Keratinocyte (primary cell): ENCODE measurements at regions not wholly inside any gene's neighbourhood (a gene's known extent, or its start where the extent isn't known, plus 50 kb on each side); places are given as distances from the start of the nearest gene placed in this dataset.

Source experiments
- DNase-seq: peaks from one replicate; pipeline ENCODE4 v3.0.0-alpha.2; 2011; ENCODE audit warnings: low read depth, missing footprints, low spot score
- FAIRE-seq: peaks from 2 replicates; lab custom pipeline; 2011; peaks lifted over from hg19 to GRCh38; lab: Jason Lieb, UNC
- H2AFZ ChIP-seq: 2 replicates; pipeline ENCODE4 v1.6.0; 2012; ENCODE audit warnings: low read length, control low read depth, inconsistent platforms; ENCODE audit not compliant: control insufficient read depth
- H3K27ac ChIP-seq: 2 replicates; pipeline ENCODE4 v1.5.1; 2011; ENCODE audit warnings: low read length; ENCODE audit not compliant: control insufficient read depth, insufficient read depth
- H3K27me3 ChIP-seq: 3 replicates; pipeline ENCODE4 v1.6.0; 2011; ENCODE audit warnings: low read length; ENCODE audit not compliant: control insufficient read depth, insufficient read depth; ENCODE audit errors: extremely low read depth
- H3K36me3 ChIP-seq, 2 experiments: 2 replicates in 1 of 2; 3 replicates in 1 of 2; pipeline ENCODE4 v1.5.1; 2011; ENCODE audit warnings: low read length in 2 of 2, mild to moderate bottlenecking in 1 of 2; ENCODE audit not compliant: control insufficient read depth in 2 of 2, insufficient read depth in 2 of 2; ENCODE audit errors: extremely low read depth in 1 of 2
- H3K4me1 ChIP-seq: 3 replicates; pipeline ENCODE4 v1.5.1; 2011; ENCODE audit warnings: low read length; ENCODE audit not compliant: control insufficient read depth, insufficient read depth; ENCODE audit errors: extremely low read depth
- H3K4me2 ChIP-seq: 3 replicates; pipeline ENCODE4 v1.6.0; 2011; ENCODE audit warnings: low read depth, low read length; ENCODE audit not compliant: control insufficient read depth, insufficient read depth; ENCODE audit errors: extremely low read depth
- H3K4me3 ChIP-seq, 3 experiments: fragments of 200-600 bp in 1 of 3; sonication (generic) in 1 of 3; 2 replicates in 2 of 3; 3 replicates in 1 of 3; pipeline ENCODE4 v1.5.1; 2011 to 2016; ENCODE audit warnings: low read length in 3 of 3, mild to moderate bottlenecking in 3 of 3, control low read depth in 2 of 3, inconsistent platforms in 1 of 3, low read depth in 1 of 3, mixed read lengths in 1 of 3, mixed run types in 1 of 3, moderate library complexity in 1 of 3; ENCODE audit not compliant: control insufficient read depth in 2 of 3, insufficient read depth in 2 of 3; ENCODE audit errors: extremely low read depth in 1 of 3
- H3K79me2 ChIP-seq: 2 replicates; pipeline ENCODE4 v1.6.0; 2012; ENCODE audit warnings: low read length; ENCODE audit not compliant: control insufficient read depth, insufficient read depth
- H3K9ac ChIP-seq: 3 replicates; pipeline ENCODE4 v1.6.0; 2011; ENCODE audit warnings: low read length; ENCODE audit not compliant: control insufficient read depth, insufficient read depth; ENCODE audit errors: extremely low read depth
- H3K9me1 ChIP-seq: 3 replicates; pipeline ENCODE4 v1.6.0; 2011; ENCODE audit warnings: low read length; ENCODE audit not compliant: control insufficient read depth, insufficient read depth; ENCODE audit errors: extremely low read depth
- H3K9me3 ChIP-seq: 2 replicates; pipeline ENCODE4 v1.5.1; 2012; ENCODE audit warnings: low read depth, low read length; ENCODE audit not compliant: control insufficient read depth
- H4K20me1 ChIP-seq: 3 replicates; pipeline ENCODE4 v1.6.0; 2011; ENCODE audit warnings: low read length; ENCODE audit not compliant: control insufficient read depth, insufficient read depth; ENCODE audit errors: extremely low read depth
- CTCF ChIP-seq, 3 experiments: IDR thresholded peaks in 1 of 3; conservative IDR thresholded peaks in 1 of 3; optimal IDR thresholded peaks in 1 of 3; 2 replicates in 2 of 3; 3 replicates in 1 of 3; pipeline versions ENCODE3 to v1.5.1; 2011; ENCODE audit warnings: low read length in 3 of 3, mild to moderate bottlenecking in 3 of 3, moderate library complexity in 2 of 3, control low read depth in 1 of 3, inconsistent platforms in 1 of 3; ENCODE audit not compliant: insufficient read depth in 2 of 3; ENCODE audit errors: extremely low read depth in 1 of 3
- EZH2 ChIP-seq: IDR thresholded peaks from one replicate; pipeline ENCODE4 v1.6.1; 2012; ENCODE audit warnings: inconsistent platforms, mild to moderate bottlenecking, low read length, moderate library complexity
- dilution Hi-C: fragments of 300-500 bp; cut with MboI; formaldehyde crosslinking; loops from one replicate; pipeline ENCODE4 v1.7.0; 2020; ENCODE audit warnings: low sequenced_read_pairs; ENCODE audit not compliant: extremely low pct_ligation_motif_present

- dilution Hi-C loops: no loop called here
- no peaks in the 10 kb centered on the region for H3K27me3 ChIP-seq
These were observed 235.9 kb downstream of the OR13H1 start for GRCh38 chrX:131779741-131780140.

DNA sequence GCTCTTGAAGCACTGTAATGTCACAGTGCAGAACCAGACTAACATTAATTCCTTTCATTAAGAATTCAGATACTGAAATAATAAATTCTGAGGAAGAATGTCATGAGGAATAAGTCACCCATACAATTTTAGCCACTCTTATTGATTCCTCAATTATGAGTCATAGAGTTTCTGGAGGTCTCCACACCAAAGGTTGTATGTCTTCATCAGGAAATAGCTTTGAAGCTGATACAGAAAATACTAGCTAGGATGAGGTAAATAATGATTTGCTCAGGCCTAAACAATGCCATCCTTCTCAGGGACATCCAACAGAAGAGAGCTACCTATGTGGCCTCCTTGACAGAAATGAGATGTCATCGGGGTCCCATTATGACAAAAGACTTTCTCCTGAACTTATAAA lies 238.8 kb downstream of the OR13H1 start:
- Histone ChIP-seq H2AFZ (no peak overlapping the region), H3K4me2 (no peak overlapping the region), H3K9me1 (no peaks in the 10 kb centered on the region), H4K20me1 (no peaks in the 10 kb centered on the region), H3K79me2 (no peaks in the 10 kb centered on the region), H3K9ac (no peak overlapping the region), H3K4me1 (peaks cover 8% of the 10 kb centered on the region), H3K4me3 (no peak overlapping the region), H3K9me3 (no peaks in the 10 kb centered on the region), H3K27me3 (no peaks in the 10 kb centered on the region), H3K36me3 (no peaks in the 10 kb centered on the region), H3K27ac (no peak overlapping the region)
- dilution Hi-C loops: no loop called here
- no peak for DNase-seq
- TF ChIP-seq CTCF (optimal IDR thresholded peaks at IDR 0.05 in 1 of 3, IDR thresholded peaks at IDR 0.05 in 1 of 3, conservative IDR thresholded peaks at IDR 0.05 in 1 of 3; ENCODE audit: extremely low read depth in 1 of 3, insufficient read depth in 2 of 3, low read length in 3 of 3): no peak
- TF ChIP-seq EZH2: no peak
- no peak for FAIRE-seq

More at GRCh38 chrX:131779741-131780140, 235.9 kb downstream of the OR13H1 start:
- Histone ChIP-seq H3K27ac (no peak overlapping the region), H3K9me3 (no peaks in the 10 kb centered on the region), H3K4me3 (no peak overlapping the region), H4K20me1 (no peaks in the 10 kb centered on the region), H2AFZ (peak overlapping the region; percentile 56), H3K36me3 (no peaks in the 10 kb centered on the region), H3K4me2 (no peak overlapping the region), H3K4me1 (peaks cover 8% of the 10 kb centered on the region), H3K9ac (no peak overlapping the region), H3K9me1 (no peaks in the 10 kb centered on the region), H3K79me2 (no peaks in the 10 kb centered on the region)
- no peak for TF ChIP-seq EZH2
- no peak for TF ChIP-seq CTCF (optimal IDR thresholded peaks at IDR 0.05 in 1 of 3, IDR thresholded peaks at IDR 0.05 in 1 of 3, conservative IDR thresholded peaks at IDR 0.05 in 1 of 3; ENCODE audit: extremely low read depth in 1 of 3, insufficient read depth in 2 of 3, low read length in 3 of 3)
- DNase-seq: no peak
- no peak for FAIRE-seq
